GM12878 (cell line): ENCODE measurements at regions not wholly inside any gene's neighbourhood (a gene's known extent, or its start where the extent isn't known, plus 50 kb on each side); places are given as distances from the start of the nearest gene placed in this dataset.
A peak's percentile ranks its signal among the peaks of the same experiment; 100 is the strongest.

ENCODE experiments used
- ATAC-seq: fragments of 200-7000 bp; cut with Tn5 transposase; 3 replicates; pipeline ENCODE4 v1.9.1; 2020; ENCODE audit warnings: mild to moderate bottlenecking, moderate library complexity
- BruUV-seq: library from RNA; stranded (reverse); fragments of 400-500 nt; replicated peaks from 2 replicates; lab custom pipeline; 2021; lab: Mats Ljungman, UMichigan
- CTCF ChIA-PET: fragments of 300-600 bp; sonication (Branson Sonifier 250); formaldehyde crosslinking; extraction: SDS; loops from one replicate; lab custom pipeline; 2021; ENCODE audit warnings: inconsistent platforms; lab: Yijun Ruan, JAX
- POLR2A ChIA-PET: fragments of 350-600 bp; formaldehyde crosslinking; extraction: SDS; loops from one replicate; lab custom pipeline; 2021; ENCODE audit warnings: inconsistent platforms; lab: Charles Lee
- RAD21 ChIA-PET: fragments of 300-600 bp; sonication (Branson Sonifier 250); formaldehyde crosslinking; loops from one replicate; lab custom pipeline; 2023; ENCODE audit warnings: antibody characterized with exemption; ENCODE audit not compliant: unreplicated experiment; lab: Charles Lee
- SMC1A ChIA-PET: fragments of 300-600 bp; sonication (Branson Sonifier 250); formaldehyde crosslinking; loops from one replicate; lab custom pipeline; 2023; ENCODE audit not compliant: unreplicated experiment, uncharacterized antibody; lab: Charles Lee
- DNase-seq: peaks from one replicate; pipeline ENCODE4 v3.0.0-alpha.2; 2011; ENCODE audit warnings: low read depth, low spot score
- FAIRE-seq: peaks from 3 replicates; lab custom pipeline; 2011; peaks lifted over from hg19 to GRCh38; lab: Jason Lieb, UNC
- H2AFZ ChIP-seq: 2 replicates; pipeline ENCODE4 v1.6.0; 2011; ENCODE audit warnings: low read depth, low read length, control low read depth; ENCODE audit not compliant: control insufficient read depth
- H3K27ac ChIP-seq: 2 replicates; pipeline ENCODE4 v1.5.1; 2011; ENCODE audit warnings: control low read depth; ENCODE audit not compliant: control insufficient read depth, insufficient read depth
- H3K27me3 ChIP-seq, 2 experiments: replicated peaks in 1 of 2; 2 replicates each; pipeline versions ENCODE4 v1.6.0 to v1.6.1; 2011; ENCODE audit warnings: low read length in 1 of 2; ENCODE audit not compliant: control insufficient read depth in 2 of 2, insufficient read depth in 2 of 2
- H3K36me3 ChIP-seq, 2 experiments: 2 replicates each; pipeline ENCODE4 v1.5.1; 2011; ENCODE audit warnings: low read length in 1 of 2; ENCODE audit not compliant: control insufficient read depth in 2 of 2, insufficient read depth in 2 of 2
- H3K4me1 ChIP-seq: 2 replicates; pipeline ENCODE4 v1.6.1; 2011; ENCODE audit warnings: mild to moderate bottlenecking, low read length, moderate library complexity, mixed read lengths; ENCODE audit not compliant: control insufficient read depth, insufficient read depth
- H3K4me2 ChIP-seq: 2 replicates; pipeline ENCODE4 v1.6.0; 2011; ENCODE audit warnings: control low read depth; ENCODE audit not compliant: control insufficient read depth, insufficient read depth
- H3K4me3 ChIP-seq: fragments of 200-600 bp; sonication (generic); 2 replicates; pipeline ENCODE4 v1.5.1; 2016
- H3K79me2 ChIP-seq: 2 replicates; pipeline ENCODE4 v1.6.0; 2011; ENCODE audit warnings: low read length; ENCODE audit not compliant: control insufficient read depth, insufficient read depth
- H3K9ac ChIP-seq: 2 replicates; pipeline ENCODE4 v1.8.0; 2011; ENCODE audit warnings: low read length, control low read depth, mixed read lengths; ENCODE audit not compliant: control insufficient read depth, insufficient read depth
- H3K9me3 ChIP-seq: replicated peaks from 3 replicates; pipeline ENCODE4 v1.5.1; 2011; ENCODE audit warnings: mild to moderate bottlenecking, low read length; ENCODE audit not compliant: control insufficient read depth, insufficient read depth
- H4K20me1 ChIP-seq: 2 replicates; pipeline ENCODE4 v1.6.0; 2011; ENCODE audit not compliant: control insufficient read depth, insufficient read depth
- BACH1 ChIP-seq: fragments of 450-650 bp; IDR thresholded peaks from 2 replicates; pipeline ENCODE4 v1.6.1; 2017; ENCODE audit warnings: mild to moderate bottlenecking, borderline replicate concordance
- BHLHE40 ChIP-seq, 2 experiments: fragments of 450-650 bp in 1 of 2; IDR thresholded peaks; 2 replicates each; pipeline ENCODE4 v1.6.1; 2011 to 2017; ENCODE audit warnings: low read depth in 2 of 2, borderline replicate concordance in 1 of 2, improper control_type of control experiment in 1 of 2, low read length in 1 of 2, mild to moderate bottlenecking in 1 of 2
- BMI1 ChIP-seq: fragments of 450-650 bp; IDR thresholded peaks from 2 replicates; pipeline ENCODE4 v1.6.1; 2016; ENCODE audit warnings: mild to moderate bottlenecking, moderate library complexity, borderline replicate concordance
- CTCF ChIP-seq, 3 experiments: IDR thresholded peaks in 2 of 3; conservative IDR thresholded peaks in 1 of 3; 2 replicates each; pipeline ENCODE4 v1.5.1; 2011; ENCODE audit warnings: low read depth in 3 of 3, low read length in 3 of 3, mild to moderate bottlenecking in 3 of 3, control low read depth in 2 of 3, moderate library complexity in 2 of 3, inconsistent platforms in 1 of 3, mixed read lengths in 1 of 3; ENCODE audit not compliant: control insufficient read depth in 2 of 3, insufficient read depth in 1 of 3; ENCODE audit errors: extremely low read depth in 1 of 3
- LARP7 ChIP-seq: fragments of 450-650 bp; IDR thresholded peaks from 2 replicates; pipeline ENCODE4 v1.6.1; 2017; ENCODE audit warnings: mild to moderate bottlenecking
- MTA2 ChIP-seq: fragments of 450-650 bp; IDR thresholded peaks from 2 replicates; pipeline ENCODE4 v1.6.1; 2016; ENCODE audit warnings: low read depth, mild to moderate bottlenecking, moderate library complexity
- PML ChIP-seq: IDR thresholded peaks from 2 replicates; pipeline ENCODE4 v1.6.1; 2012; ENCODE audit warnings: low read length, inconsistent platforms
- POLR2AphosphoS5 ChIP-seq: IDR thresholded peaks from 2 replicates; pipeline ENCODE4 v1.6.1; 2011; ENCODE audit warnings: mild to moderate bottlenecking, low read length, inconsistent platforms
- POU2F2 ChIP-seq: IDR thresholded peaks from 3 replicates; pipeline ENCODE4 v1.6.1; 2011; ENCODE audit warnings: low read depth, mild to moderate bottlenecking, low read length, borderline replicate concordance
- RAD21 ChIP-seq: IDR thresholded peaks from 2 replicates; pipeline ENCODE4 v1.6.1; 2011; ENCODE audit warnings: mild to moderate bottlenecking, low read depth, low read length, moderate library complexity; ENCODE audit not compliant: insufficient read depth
- RUNX3 ChIP-seq: IDR thresholded peaks from 2 replicates; pipeline ENCODE4 v1.6.1; 2012; ENCODE audit warnings: low read length, inconsistent platforms
- SMC3 ChIP-seq: IDR thresholded peaks from 2 replicates; pipeline ENCODE4 v1.6.1; 2011; ENCODE audit warnings: low read length, improper control_type of control experiment, borderline replicate concordance
- ZBTB33 ChIP-seq: fragments of 450-650 bp; IDR thresholded peaks from 2 replicates; pipeline ENCODE4 v1.6.1; 2017; ENCODE audit warnings: mild to moderate bottlenecking
- WGBS: methylation state at CpG from one replicate; pipeline ENCODE4 v1.1.6; 2016; ENCODE audit warnings: low lambda C conversion rate; ENCODE audit not compliant: insufficient replicate concordance, insufficient coverage; ENCODE audit errors: missing lambda C conversion rate; 5-methylcytosine and 5-hydroxymethylcytosine counted together
- in situ Hi-C: fragments of 300-500 bp; cut with MboI; formaldehyde crosslinking; loops from 9 replicates; pipeline ENCODE4 v1.14.3; 2018; ENCODE audit warnings: mixed read lengths
- intact Hi-C: fragments of 100-400 bp; cut with micrococcal nuclease; formaldehyde crosslinking; loops from one replicate; pipeline ENCODE4 v1.14.2; 2022; ENCODE audit not compliant: unreplicated experiment

GRCh38 chr18:11553098-11553940, 56.1 kb upstream of the SLC35G4 start:
- no peaks in the 10 kb centered on the region for H3K4me1 ChIP-seq
- H4K20me1 ChIP-seq = no peaks in the 10 kb centered on the region
- H3K9ac ChIP-seq = no peak overlapping the region
- ChIA-PET RAD21 (interaction anchor here (0.6 to 2.7 kb wide), 10 partner anchors 14 to 993 kb away, joined by 3 to 23 read pairs (median 4); no protein-coding TSS in a partner anchor), SMC1A (interaction anchor here (0.7 to 1.6 kb wide), 10 partner anchors 8 to 993 kb away, joined by 3 to 7 read pairs (median 3); no protein-coding TSS in a partner anchor), POLR2A (no interaction called here), CTCF (interaction anchor here (0.6 to 2.1 kb wide), 25 partner anchors 8 to 1629 kb away, joined by 3 to 45 read pairs (median 5); no protein-coding TSS in a partner anchor)
- FAIRE-seq (peak; percentile 97), DNase-seq (no peak), ATAC-seq (peak; percentile 90)
- no peak overlapping the region for H3K27ac ChIP-seq
- in situ Hi-C loops (loop anchor here (10.0 kb wide), 1 partner anchor 239 kb away; no protein-coding TSS in a partner anchor), intact Hi-C loops (loop anchor here (1.0 to 5.0 kb wide), 3 partner anchors 243 to 991 kb away; no protein-coding TSS in a partner anchor)
- H3K79me2 ChIP-seq = no peaks in the 10 kb centered on the region
- peaks cover 2 to 3% of the 10 kb centered on the region in 2 experiments; a peak in 3 of 4 replicates for H3K27me3 ChIP-seq
- no peaks in the 10 kb centered on the region for H3K36me3 ChIP-seq
- WGBS = 25% methylated on average over 8 of the region's 8 CpGs
- no TSS peak for BruUV-seq
- no peak for TF ChIP-seq POLR2AphosphoS5
- TF ChIP-seq ZBTB33 = no peak
- no peak for TF ChIP-seq BMI1
- TF ChIP-seq LARP7 = no peak
- TF ChIP-seq BHLHE40 (IDR thresholded peaks at IDR 0.05; ENCODE audit: borderline replicate concordance in 1 of 2, low read depth in 2 of 2, low read length in 1 of 2) = no peak
- peak; percentile 83 to 91 (median 91) for TF ChIP-seq CTCF (IDR thresholded peaks at IDR 0.05 in 2 of 3, conservative IDR thresholded peaks at IDR 0.05 in 1 of 3; ENCODE audit: control insufficient read depth in 2 of 3, extremely low read depth in 1 of 3, insufficient read depth in 1 of 3, low read depth in 3 of 3, low read length in 3 of 3)
- TF ChIP-seq BACH1 = no peak
- TF ChIP-seq SMC3 = peak; percentile 56
- TF ChIP-seq POU2F2 = no peak
- no peak for TF ChIP-seq PML
- TF ChIP-seq RAD21 = peak; percentile 87
- 0 out of 2 replicates have a peak, but pooled peaks have one; percentile 43 for TF ChIP-seq RUNX3
- no peak for TF ChIP-seq MTA2
- no peaks in the 10 kb centered on the region for H3K9me3 ChIP-seq
- H3K4me2 ChIP-seq = no peak overlapping the region
- no peak overlapping the region for H2AFZ ChIP-seq
- H3K4me3 ChIP-seq = no peak overlapping the region
